LNCaP clone FGC (cell line): ENCODE measurements at regions not wholly inside any gene's neighbourhood (a gene's known extent, or its start where the extent isn't known, plus 50 kb on each side); places are given as distances from the start of the nearest gene placed in this dataset.

Experiments
- DNase-seq: peaks from one replicate; pipeline ENCODE4 v3.0.0-alpha.2; 2011; ENCODE audit warnings: low read depth
- H3K4me3 ChIP-seq: 2 replicates; pipeline ENCODE4 v1.5.1; 2011; ENCODE audit warnings: mild to moderate bottlenecking, low read depth, low read length, control low read depth
- CTCF ChIP-seq: IDR thresholded peaks from 2 replicates; pipeline ENCODE4 v1.5.1; 2012; ENCODE audit warnings: mild to moderate bottlenecking; ENCODE audit not compliant: control insufficient read depth, insufficient read depth; ENCODE audit errors: extremely low read depth

GRCh38 chr5:13569090-13569715, 375.3 kb downstream of the DNAH5 start:
- TF ChIP-seq CTCF = no peak
- no peak for DNase-seq

GRCh38 chr5:13567819-13568218, 376.7 kb downstream of the DNAH5 start:
- no peak for TF ChIP-seq CTCF
- DNase-seq = no peak

More at GRCh38 chr5:13569090-13569715, 375.3 kb downstream of the DNAH5 start:
- no peak overlapping the region for H3K4me3 ChIP-seq

DNA sequence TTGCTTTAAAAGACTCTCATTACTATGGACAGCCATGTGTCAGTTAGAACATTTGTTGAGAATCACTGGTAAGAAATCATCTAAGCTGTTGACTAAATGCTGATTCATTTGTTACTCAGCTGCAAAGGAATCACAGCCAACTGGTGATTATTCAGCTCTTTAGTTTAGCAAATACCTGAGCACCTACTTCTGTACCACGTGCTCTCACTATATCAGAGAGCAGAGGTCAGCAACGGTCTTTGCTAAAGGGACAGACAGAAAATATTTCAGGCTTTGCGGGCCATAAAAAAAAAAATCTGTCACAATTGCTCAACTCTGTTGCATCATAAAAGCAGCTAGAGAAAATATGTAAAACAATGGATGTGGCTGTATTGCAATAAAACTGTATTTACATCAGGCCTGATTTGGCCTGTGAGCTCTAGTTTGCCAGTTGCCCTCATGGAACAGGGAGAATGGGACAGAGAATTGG, 377.6 kb downstream of the DNAH5 start:
- no peak overlapping the region for H3K4me3 ChIP-seq
- no peak for TF ChIP-seq CTCF
- no peak for DNase-seq

More at GRCh38 chr5:13567819-13568218, 376.7 kb downstream of the DNAH5 start:
- H3K4me3 ChIP-seq = no peak overlapping the region

GRCh38 chr5:13558408-13558807, 386.1 kb downstream of the DNAH5 start:
- H3K4me3 ChIP-seq = no peak overlapping the region
- no peak for DNase-seq
- TF ChIP-seq CTCF = no peak

- no peak overlapping the region for H3K4me3 ChIP-seq
- TF ChIP-seq CTCF = no peak
- DNase-seq = peak; percentile 19
Measured at GRCh38 chr5:13553896-13554295, 390.6 kb downstream of the DNAH5 start.

- TF ChIP-seq CTCF = no peak
- no peak overlapping the region for H3K4me3 ChIP-seq
Measured at GRCh38 chr5:13552361-13552760, 392.1 kb downstream of the DNAH5 start.

DNA sequence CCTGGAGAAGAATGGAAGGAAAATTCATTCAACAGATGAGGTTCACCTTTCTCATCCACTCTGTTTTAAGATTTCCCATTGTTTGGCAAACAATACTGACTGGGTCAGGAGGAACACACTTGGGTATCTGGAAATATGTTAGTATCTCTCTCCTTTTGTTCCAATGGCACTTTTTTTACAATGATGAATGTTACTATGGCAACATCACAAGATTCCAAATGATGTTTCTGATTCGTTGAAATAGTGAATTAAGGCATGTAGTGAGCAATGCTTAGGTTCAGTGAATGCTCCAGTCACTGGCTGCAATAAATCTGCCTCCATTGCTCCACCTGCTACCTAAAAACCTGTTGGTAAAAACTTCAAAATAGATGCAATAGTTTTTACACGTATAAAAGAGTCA, 392.8 kb downstream of the DNAH5 start:
- TF ChIP-seq CTCF = no peak
- H3K4me3 ChIP-seq = no peak overlapping the region
- DNase-seq = no peak

More at GRCh38 chr5:13552361-13552760, 392.1 kb downstream of the DNAH5 start:
- DNase-seq = no peak
